ENCODE measurements at regions not wholly inside any gene's neighbourhood (a gene's known extent, or its start where the extent isn't known, plus 50 kb on each side); places are given as distances from the start of the nearest gene placed in this dataset.

DNA sequence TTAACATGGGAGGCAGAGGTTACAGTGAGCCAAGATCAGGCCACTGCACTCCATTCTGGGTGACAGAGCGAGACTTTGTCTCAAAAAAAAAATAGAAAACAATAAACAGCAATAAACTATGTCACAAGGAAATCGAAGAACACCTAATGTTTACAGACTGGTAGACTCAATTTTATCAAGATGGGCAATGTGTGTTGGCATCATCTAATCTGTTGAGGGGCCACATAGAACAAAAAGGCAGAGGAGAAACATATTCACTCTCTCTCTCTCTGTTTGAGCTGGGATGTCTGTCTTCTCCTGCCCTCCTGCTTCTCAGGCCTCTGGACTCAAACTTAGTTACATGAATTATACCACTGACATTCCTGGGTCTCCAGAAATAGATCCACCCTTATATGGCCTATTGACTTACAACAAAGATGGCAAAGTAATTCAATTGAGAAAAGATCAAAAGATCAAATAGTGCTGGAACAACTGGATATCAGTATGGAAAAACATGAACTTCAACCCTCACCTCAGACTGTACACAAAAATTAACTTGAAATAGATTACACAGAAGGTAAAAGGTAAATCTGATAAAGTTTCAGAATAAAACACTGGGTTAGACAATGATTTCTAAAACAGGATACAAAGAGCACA lies 703.8 kb upstream of the CRIM1 start:
- TF ChIP-seq, protein P1, sequence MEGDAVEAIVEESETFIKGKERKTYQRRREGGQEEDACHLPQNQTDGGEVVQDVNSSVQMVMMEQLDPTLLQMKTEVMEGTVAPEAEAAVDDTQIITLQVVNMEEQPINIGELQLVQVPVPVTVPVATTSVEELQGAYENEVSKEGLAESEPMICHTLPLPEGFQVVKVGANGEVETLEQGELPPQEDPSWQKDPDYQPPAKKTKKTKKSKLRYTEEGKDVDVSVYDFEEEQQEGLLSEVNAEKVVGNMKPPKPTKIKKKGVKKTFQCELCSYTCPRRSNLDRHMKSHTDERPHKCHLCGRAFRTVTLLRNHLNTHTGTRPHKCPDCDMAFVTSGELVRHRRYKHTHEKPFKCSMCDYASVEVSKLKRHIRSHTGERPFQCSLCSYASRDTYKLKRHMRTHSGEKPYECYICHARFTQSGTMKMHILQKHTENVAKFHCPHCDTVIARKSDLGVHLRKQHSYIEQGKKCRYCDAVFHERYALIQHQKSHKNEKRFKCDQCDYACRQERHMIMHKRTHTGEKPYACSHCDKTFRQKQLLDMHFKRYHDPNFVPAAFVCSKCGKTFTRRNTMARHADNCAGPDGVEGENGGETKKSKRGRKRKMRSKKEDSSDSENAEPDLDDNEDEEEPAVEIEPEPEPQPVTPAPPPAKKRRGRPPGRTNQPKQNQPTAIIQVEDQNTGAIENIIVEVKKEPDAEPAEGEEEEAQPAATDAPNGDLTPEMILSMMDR (IDR thresholded peaks at IDR 0.05; ENCODE audit: insufficient read depth, low read depth, low read length): no peak
- no peak for TF ChIP-seq EZH2 (IDR thresholded peaks at IDR 0.05; ENCODE audit: insufficient read depth, low read length)
